ENCODE measurements at regions not wholly inside any gene's neighbourhood (a gene's known extent, or its start where the extent isn't known, plus 50 kb on each side); places are given as distances from the start of the nearest gene placed in this dataset.

DNA sequence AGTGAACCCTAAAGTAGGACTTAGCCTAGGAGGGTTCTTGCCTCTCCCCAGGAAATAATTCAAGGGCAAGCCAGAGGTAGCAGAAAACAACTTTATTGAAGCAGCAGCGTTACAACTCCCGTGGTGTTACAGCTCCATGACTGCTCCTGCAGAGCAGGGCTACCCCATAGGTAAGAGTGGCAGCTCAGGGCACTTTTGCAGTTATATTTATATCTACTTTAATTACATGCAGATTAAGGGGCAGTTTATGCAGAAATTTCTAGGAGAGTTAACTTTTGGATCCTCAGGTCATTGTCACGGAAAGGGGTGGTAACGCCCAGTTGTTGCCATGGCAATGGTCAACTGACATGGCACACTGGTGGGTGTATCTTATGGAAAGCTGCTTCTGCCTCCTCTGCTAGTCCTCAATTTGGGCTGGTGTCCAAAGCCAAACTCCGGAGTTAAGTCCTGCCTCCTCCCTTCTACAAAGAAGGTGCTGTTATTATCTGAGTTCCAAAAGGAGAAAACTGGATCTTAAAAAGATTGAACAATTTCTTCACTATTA is 1413.0 kb downstream of the DSC3 start:
- DNase-seq = no peak

DNA sequence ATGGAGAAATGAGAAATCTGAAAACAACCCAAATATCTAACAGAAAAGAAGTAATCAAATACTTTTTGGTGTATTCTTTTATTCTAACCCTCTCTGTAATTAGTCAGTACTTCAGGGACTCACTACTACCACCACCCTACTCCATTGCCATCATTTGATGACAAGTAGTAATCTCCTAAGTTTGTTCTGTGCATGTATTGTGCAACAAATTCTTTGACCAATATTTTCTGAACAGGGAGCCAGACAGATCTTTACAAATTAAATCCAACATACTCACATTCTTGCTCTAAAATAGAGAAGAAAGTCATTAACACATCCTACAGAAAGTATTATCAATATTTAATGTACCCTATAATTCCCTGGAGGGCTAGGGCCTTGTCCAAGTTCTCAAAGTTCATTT is 1416.4 kb downstream of the DSC3 start:
- no peak for DNase-seq

DNA sequence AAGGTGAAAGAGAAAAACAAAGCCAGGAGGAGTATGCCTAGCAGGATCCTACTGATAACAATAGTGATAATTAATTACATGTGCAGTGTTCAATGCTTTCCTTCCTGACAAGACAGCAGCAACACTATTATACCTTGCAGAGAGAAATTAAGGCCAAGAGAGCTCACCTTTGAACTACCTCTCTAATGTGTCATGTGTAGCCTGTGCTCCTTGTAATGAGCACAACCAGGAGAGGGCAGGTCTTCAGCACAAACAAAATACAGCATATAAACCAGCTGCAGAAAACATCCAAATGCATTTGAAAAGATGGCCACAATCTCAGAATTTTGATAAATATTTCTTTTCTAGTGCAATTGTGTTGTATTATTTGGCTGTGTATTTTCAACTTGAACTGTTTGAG is 1425.7 kb downstream of the DSC3 start:
- DNase-seq = no peak

DNA sequence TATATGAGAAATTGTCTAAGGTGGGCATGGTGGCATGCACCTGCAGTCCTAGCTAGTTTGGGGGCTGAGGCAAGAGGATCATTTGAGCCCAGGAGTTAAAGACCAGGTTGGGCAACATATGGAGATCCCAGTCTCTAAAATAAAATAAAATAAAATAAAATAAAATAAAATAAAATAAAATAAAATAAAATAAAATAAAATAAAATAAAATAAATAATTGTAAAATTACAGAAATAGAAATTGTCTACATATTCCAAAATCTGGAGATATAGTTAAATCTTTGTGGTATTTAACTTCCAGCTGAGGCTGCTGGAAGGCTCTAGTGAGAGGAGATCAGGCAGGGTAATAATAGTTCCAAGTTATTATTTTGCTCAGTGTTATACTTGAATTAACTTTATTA is 1432.1 kb upstream of the CDH2 start:
- no peak for DNase-seq

DNA sequence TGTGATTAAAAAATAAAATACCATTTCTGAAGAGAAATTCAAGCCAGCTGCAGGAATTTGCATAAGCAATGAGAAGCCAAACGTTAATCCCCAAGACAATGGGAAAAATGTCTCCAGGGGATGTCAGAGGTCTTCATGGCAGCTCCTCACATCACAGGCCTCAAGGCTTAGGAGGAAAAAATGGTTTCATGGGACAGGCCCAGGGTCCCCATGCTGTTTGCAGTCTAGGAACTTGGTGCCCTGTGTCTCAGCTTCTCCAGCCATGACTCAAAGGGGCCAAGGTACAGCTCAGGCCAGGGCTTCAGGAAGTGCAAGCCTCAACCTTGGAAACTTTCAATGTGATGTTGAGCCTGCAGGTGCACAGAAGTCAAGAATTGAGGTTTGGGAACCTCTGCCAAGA is 1428.4 kb upstream of the CDH2 start:
- DNase-seq = no peak

DNA sequence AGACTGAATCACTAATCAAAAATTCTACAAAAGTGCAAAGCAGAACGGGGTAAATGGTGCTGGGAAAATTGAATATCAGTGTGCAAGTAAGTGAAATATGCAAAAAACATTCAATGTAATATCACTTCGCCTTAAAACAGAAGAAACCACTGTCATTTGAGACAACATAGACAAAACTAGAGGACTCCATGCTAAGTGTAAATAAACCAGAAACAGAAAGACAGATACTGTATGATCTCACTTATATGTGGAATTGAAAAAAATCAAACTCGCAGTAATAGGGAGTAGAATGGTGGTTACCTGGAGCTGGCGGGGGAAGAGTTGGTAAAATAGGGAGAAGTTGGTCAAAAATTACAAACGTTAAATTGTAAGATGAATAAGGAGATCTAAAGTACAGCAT is 1420.0 kb upstream of the CDH2 start:
- DNase-seq = no peak

DNA sequence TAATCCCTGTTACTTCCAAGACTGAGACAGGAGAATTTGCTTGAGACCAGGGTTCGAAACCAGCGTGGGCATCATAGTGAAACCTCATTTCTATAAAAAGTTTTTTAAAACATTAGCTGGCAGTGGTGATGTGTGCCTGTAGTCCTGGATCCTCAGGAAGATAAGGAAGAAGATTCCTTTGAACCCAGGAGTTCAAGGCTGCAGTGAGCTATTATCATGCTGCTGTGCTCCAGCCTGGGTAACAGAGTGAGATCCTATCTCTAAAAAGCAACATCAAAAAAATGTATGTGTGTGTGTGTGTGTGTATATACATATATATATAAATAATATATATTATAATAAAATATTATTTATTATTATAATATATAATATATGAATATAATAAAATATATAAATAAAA is 1417.6 kb upstream of the CDH2 start:
- DNase-seq = no peak

DNA sequence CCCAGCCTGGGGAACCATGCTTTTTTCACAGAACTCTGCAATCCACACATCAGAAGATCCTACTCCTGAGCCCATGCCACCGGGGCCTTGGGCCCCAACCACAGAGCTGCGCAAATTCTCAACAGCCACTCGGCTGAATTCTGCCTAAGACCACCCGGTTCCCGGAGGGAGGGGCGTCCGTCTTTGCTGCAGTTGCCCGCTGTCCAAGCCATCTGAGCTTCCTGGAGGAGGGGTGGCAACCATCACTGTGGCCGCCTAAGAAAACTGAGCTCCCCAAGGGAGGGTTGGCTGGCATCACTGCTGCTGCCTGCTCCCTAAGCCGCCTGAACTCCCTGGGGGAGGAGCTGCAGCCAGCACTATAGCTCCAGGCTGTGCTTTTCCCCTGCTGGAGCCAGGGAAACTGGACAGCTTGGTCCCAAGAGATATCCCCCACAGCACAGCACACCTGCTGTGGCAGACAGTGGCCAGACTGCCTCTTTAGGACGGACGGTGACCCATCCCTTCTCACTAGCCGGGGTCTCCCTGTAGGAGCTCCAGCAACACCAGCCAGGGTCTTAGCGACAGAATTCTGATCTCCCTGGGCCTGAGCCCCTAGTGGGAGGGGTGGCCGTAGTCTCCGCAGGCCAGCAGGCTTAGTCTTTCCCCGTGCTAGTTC is 1411.6 kb upstream of the CDH2 start:
- no peak for DNase-seq

DNA sequence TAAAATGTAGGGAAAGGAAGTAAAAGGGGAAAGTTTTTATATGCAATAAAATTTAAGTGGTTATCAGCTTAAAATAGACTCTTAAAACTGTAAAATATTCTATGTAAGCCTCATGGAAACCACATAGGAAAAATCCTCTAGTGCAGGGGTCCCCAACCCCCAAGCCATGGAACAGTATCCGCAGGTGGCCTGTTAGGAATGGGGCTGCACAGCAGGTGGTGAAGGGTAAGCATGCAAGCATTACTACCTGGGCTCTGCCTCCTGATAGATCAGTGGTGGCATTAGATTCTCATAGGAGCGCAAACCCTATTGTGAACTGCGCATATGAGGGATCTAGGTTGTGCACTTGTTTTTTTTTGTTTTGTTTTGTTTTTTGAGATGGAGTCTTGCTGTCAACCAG is 1409.3 kb upstream of the CDH2 start:
- DNase-seq = no peak

DNA sequence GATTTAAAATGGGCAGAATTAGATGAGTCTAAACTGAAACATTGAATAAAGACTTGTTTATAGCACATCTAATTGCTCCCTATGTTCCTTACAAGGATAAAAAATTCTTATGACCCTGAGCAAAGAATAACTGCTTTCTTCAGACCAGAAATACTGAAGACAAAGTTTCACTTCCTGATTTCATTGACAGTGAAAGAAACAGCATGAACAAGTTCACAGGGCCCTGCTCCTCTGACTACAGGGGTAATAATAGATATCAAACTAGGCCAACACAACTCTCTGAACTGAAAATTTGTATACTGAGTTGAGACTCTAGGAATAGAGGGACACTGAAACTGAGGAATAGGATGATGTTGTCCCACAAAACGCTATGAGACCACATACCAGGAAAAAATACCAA is 1383.3 kb upstream of the CDH2 start:
- DNase-seq = no peak

DNA sequence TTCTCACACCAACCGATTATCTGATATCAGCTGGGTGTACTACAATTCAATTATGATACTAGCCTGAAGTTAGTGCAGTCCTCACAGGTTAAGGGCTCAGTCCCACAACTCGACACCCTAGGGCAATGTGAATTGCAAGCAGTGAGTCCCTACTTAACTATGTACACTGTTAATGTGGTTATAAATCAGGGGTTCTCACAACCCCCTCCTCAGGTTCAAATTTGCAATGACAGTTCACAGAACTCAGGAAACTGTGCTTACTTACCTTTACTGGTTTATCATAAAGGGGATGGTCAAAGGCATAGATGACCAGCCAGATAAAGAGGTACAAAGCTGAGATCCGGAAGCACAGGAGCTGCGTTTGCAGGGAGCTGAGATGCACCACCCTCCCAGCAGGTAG is 1379.1 kb upstream of the CDH2 start:
- DNase-seq = no peak

DNA sequence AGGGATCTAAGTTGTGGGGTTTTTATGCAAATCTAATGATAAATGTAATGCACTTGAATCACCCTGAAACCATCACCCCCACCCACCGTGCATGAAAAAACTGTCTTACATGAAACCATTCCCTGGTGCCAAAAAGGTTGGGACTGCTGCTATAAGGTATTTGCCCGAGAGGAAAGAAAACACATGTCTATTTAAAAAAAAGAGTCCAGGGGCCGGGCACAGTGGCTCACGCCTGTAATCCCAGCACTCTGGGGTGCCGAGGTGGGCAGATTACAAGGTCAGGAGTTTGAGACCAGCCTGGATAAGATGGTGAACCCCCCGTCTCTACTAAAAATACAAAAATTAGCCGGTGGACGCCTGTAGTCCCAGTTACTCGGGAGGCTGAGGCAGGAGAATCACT is 1372.8 kb upstream of the CDH2 start:
- DNase-seq = no peak

DNA sequence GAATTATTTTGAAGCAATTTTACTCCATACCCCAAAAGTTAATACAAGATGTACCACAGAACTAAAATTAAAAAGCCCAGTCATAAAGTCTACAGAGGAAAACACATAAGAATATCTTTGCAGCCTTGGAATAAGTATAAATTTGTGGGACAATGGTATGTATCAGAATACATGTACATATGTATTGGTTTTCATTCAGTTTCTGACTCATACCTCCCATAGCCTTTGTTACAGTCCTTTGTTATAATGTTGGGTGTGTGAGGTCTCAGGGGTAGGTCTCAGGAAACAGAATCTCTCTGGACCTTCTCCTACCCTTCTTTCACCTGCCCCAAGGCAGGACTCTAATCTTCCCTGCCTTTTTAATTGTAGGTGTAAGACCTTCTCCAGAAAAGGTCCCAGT is 1370.7 kb upstream of the CDH2 start:
- no peak for DNase-seq

DNA sequence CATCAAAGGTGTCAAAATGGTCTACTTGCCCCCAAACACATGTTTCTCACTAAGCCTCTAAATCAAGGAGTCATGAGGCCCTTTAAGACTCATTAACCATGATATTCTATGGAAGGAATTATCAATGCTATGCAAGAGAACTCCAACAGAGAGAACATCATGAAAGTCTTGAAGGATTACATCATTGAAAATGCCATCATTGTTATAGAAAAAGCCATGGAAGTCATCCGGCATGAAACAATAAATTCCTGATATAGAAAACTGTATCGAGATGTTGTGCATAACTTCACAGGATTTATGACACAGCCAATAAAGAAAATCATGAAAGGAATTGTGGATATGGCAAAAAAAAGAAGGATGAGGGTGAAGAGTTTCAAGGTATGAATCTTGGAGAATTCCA is 1363.6 kb upstream of the CDH2 start:
- no peak for DNase-seq

DNA sequence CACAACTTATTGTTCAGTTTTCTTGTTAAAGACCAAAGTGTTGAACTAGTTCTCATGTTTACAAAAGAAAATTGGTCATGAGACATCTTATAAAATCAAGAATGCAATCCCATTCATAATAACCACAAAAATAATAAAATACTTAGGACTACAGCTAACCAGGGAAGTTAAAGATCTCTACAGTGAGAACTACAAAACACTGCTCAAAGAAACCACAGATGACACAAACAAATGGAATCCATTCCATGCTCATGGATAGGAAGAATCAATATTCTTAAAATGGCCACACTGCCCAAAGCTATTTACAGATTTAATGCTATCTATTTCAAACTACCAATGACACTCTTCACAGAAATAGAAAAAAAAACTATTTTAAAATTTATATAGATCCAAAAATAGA is 1354.8 kb upstream of the CDH2 start:
- DNase-seq = no peak

DNA sequence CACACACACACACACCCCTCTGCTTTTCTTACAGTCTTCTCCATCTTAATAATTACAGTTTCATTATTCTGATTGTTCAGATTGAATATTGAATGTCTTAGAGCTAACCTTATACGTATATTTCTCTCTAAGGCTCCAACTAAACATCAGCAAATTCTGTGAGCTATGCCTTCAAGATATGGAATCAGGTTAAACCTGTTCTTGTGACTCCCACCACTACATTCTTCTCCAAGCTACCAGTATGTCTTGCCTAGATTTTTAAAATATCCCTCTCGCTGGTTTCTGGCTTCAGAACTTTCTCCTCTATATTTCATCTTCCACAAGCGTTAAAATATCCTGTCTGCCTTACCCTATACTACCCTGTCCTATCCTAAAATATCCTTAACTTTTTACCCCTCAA is 1346.4 kb upstream of the CDH2 start:
- DNase-seq = no peak

DNA sequence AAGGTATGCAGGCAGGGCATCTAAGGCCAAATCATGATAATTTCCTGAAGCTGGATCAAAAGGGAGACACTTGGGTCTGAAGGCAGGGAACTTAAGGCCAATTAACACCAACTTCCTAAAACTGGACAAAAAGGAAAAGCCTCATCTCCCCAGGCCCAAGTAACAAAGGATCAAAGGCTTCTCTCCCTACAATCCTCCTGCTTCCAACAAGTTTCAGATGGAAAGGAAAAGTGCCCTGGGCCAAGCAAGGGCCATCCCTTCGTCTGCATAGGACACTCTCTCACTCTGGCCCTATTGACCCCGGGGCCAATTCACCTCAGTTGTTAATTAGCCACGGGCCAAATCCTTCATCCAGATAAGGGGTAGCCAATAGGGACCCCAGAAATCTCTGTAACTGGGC is 1335.8 kb upstream of the CDH2 start:
- no peak for DNase-seq

DNA sequence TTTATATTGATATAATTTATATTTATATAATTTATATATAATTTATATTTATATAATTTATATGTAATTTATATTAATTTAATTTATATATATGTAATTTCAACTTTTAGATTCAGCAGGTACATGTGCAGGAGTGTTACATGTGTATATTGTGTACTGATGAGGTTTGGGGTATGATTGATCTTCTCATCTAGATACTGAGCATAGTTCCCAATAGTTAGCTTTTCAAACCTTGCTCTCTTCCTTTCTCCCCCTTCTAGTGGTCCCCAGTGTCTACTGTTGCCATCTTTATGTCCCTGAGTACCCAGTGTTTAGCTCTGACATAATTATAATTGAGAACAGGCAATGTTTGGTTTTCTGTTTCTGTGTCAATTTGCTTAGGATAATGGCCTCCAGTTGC is 1335.3 kb upstream of the CDH2 start:
- no peak for DNase-seq

DNA sequence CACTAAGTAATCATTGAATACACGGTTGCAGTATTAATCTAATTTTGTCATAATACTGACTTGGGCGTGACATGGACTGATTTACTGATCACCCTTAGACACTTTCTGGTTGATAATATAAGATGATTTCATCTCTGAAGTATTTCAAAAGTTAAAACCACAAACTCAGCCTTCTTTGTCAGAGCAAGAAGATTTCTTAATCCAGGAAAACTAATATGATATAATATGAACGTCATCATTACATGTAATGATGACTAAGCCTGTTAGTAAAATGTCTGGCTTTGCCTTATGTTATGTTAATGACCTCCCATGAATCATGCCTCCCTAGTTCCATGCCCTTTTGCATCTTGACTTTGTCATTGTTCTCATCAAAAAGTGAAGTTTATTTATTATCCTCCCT is 1325.0 kb upstream of the CDH2 start:
- DNase-seq = peak; percentile 52

DNA sequence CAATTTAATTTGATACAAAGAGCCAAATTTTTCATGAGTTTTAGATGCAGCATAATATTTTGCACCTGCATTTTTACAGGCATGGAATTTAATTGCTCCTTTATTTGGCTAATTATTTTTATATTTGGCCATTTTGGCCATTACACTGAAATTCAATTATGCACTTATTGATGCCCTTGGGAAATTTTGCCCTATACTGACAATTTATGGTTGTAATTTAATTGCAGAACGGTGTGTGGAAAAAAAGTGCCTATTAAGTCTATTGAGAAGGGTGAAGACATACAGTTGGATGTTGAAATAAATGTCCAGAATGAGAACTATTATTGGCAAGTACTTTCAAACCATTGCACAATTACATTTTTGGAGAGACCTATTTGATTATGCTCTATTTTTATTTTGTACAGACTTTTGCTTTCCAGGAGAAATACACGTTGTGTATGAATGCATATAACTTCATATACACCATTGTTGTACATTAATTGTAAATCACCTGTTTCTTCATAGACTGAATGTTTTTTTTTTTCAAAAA is 1319.3 kb upstream of the CDH2 start:
- no peak for DNase-seq

DNA sequence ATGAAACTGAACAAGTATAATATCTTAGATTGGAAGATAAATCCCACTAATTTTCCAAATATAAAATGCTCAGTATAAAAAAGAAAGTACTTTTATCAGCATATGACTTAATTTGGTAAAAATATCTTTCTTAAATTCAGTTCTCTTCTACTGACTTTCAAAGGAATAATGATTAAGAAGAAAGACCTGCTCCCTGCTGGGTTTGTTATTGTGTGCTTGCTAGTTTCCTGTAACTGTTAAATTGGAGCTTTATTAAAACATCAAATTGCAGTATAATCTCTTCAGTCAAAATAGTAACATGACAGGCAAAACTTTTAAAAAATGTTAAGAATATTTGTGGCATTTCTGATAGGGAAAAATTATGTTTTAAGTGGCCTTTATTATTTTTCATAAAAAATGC is 1317.4 kb upstream of the CDH2 start:
- no peak for DNase-seq

DNA sequence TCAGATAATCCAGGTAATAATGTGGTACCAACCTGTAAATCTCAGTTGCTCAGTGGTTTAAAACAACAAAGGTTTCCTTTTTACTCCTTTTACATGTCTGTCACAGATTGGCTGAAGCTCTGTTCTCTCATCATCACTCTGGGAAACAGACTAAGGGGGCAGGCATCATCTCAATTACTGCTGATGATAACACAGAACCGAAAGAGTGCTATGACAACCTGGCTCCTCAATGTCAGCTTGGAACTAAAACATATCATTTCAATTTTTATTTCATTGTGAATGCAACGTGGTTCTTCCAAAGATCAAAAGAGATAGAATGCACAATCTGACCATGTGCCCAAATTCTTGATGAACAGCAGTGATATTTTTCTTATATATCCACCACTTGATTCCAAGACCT is 1315.0 kb upstream of the CDH2 start:
- no peak for DNase-seq

DNA sequence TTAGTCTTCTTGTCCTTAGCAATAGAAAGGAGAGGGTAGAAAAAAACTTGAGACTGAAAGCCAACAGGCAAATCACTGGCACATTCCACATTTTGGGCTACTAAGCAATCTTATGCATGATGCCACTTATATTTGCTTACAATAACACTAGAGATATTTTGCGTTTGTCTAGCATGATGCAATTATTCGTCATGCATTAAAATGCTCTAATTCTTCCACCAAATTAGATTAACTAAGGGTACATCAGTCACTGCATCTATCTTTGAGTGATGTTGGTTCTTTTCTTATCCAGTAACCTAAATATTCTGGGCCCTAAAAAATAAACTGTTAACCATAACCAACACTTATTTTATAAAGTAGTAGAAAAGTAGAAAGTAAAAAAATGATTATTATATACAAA is 1311.7 kb upstream of the CDH2 start:
- DNase-seq = no peak

DNA sequence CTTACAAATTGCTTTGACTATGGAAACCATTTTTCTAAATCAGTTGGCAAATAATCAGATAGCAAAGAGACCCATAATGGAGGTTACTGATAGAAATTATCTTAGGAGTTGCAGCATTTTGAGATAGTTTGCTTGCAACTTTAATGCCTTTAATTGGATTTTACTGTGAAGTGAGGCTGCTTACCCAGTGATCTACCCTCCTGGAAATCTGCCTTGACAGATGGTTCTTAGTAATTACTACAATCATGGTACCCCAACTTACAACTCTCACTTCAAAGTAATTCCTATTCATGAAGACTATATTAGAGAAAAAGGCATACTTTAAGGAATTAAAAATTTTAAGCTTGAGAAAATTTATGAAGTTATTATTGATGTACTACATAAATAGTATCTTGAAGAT is 1288.6 kb upstream of the CDH2 start:
- no peak for DNase-seq

DNA sequence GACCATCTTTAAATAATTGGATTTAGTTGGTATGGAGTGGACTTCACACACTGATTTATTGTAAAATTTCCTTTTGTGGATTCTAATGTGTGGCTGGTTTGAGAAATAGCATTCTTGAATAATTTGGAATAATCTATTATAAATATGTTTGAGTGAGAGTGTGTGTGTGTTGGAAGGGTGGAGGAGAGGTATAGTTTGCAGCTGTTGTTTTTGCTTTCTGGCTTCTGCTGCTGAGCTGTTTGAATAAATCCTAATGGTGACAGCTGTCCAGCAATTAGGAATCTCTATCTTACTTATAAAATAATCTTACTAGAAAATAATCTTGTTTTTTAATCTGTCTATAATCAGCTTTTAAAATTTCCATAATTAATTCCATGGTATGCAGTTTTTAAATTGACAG is 1283.0 kb upstream of the CDH2 start:
- DNase-seq = no peak
